Testis (tissue), 2 donors: ENCODE measurements at regions not wholly inside any gene's neighbourhood (a gene's known extent, or its start where the extent isn't known, plus 50 kb on each side); places are given as distances from the start of the nearest gene placed in this dataset.

Experiments used
- CTCF ChIP-seq, 3 experiments: fragments of 450-650 bp in 2 of 3; fragments of 200-600 bp in 1 of 3; sonication (generic) in 1 of 3; IDR thresholded peaks; one replicate each; pipeline ENCODE4 v1.5.1; 2016 to 2019; ENCODE audit warnings: antibody characterized with exemption in 3 of 3, mild to moderate bottlenecking in 2 of 3, moderate library complexity in 1 of 3
- POLR2A ChIP-seq: fragments of 450-650 bp; IDR thresholded peaks from one replicate; pipeline ENCODE4 v1.6.1; 2017; ENCODE audit warnings: antibody characterized with exemption, mild to moderate bottlenecking, moderate library complexity

- TF ChIP-seq CTCF (IDR thresholded peaks at IDR 0.05): no peak
- TF ChIP-seq POLR2A: no peak
Measured at GRCh38 chr17:31758646-31759045, 100.4 kb downstream of the COPRS start.
